ENCODE measurements at regions not wholly inside any gene's neighbourhood (a gene's known extent, or its start where the extent isn't known, plus 50 kb on each side); places are given as distances from the start of the nearest gene placed in this dataset.

- Histone ChIP-seq H3K9ac (ENCODE audit: low read length in 2 of 2) (no peak overlapping the region), H3K9me3 (ENCODE audit: control insufficient read depth in 2 of 2, low read length in 2 of 2) (no peaks in the 10 kb centered on the region), H3K27me3 (ENCODE audit: control insufficient read depth in 1 of 2, insufficient read depth in 2 of 2, low read length in 2 of 2) (no peaks in the 10 kb centered on the region), H3K36me3 (ENCODE audit: control insufficient read depth in 2 of 2, insufficient read depth in 2 of 2, low read length in 2 of 2) (no peaks in the 10 kb centered on the region), H3K4me3 (ENCODE audit: low read length in 2 of 2) (no peak overlapping the region), H3K4me1 (ENCODE audit: control insufficient read depth, insufficient read depth, low read length) (no peaks in the 10 kb centered on the region), H3K27ac (ENCODE audit: low read length) (no peak overlapping the region)
These were observed 399.7 kb upstream of the NR2F2 start for GRCh38 chr15:95930659-95931375.

DNA sequence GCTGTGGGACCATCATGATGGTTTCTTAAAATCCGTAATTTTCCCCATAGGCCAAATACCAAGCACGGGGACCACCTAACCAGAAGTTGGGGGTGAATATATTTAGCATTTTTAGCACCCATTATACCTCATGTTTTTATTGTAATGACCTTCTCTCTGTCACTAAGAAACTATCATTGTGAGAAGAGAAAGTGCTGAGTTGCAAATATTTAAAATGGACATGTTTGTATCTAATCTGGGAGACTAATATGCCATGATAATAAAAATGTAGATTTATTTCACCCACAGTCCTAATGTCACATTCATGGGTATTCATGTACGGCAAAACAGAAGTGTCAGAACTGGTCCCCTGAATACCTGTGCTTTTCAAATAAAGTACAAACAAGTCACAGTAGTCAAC, 398.9 kb upstream of the NR2F2 start:
- H3K4me1 ChIP-seq (ENCODE audit: control insufficient read depth, insufficient read depth, low read length), result no peaks in the 10 kb centered on the region
- no peak overlapping the region for H3K27ac ChIP-seq (ENCODE audit: low read length)

GRCh38 chr15:95932141-95932540, 398.4 kb upstream of the NR2F2 start:
- Histone ChIP-seq H3K36me3 (ENCODE audit: control insufficient read depth in 2 of 2, insufficient read depth in 2 of 2, low read length in 2 of 2) (no peaks in the 10 kb centered on the region), H3K9me3 (ENCODE audit: control insufficient read depth in 2 of 2, low read length in 2 of 2) (no peaks in the 10 kb centered on the region), H3K27me3 (ENCODE audit: control insufficient read depth in 1 of 2, insufficient read depth in 2 of 2, low read length in 2 of 2) (no peaks in the 10 kb centered on the region), H3K4me3 (ENCODE audit: low read length in 2 of 2) (no peak overlapping the region), H3K9ac (ENCODE audit: low read length in 2 of 2) (no peak overlapping the region), H3K27ac (ENCODE audit: low read length) (no peak overlapping the region), H3K4me1 (ENCODE audit: control insufficient read depth, insufficient read depth, low read length) (no peaks in the 10 kb centered on the region)

More for the DNA sequence above, 398.9 kb upstream of the NR2F2 start:
- Histone ChIP-seq H3K4me3 (ENCODE audit: low read length in 2 of 2) (no peak overlapping the region), H3K9ac (ENCODE audit: low read length in 2 of 2) (no peak overlapping the region), H3K27me3 (ENCODE audit: control insufficient read depth in 1 of 2, insufficient read depth in 2 of 2, low read length in 2 of 2) (no peaks in the 10 kb centered on the region), H3K36me3 (ENCODE audit: control insufficient read depth in 2 of 2, insufficient read depth in 2 of 2, low read length in 2 of 2) (no peaks in the 10 kb centered on the region), H3K9me3 (ENCODE audit: control insufficient read depth in 2 of 2, low read length in 2 of 2) (no peaks in the 10 kb centered on the region)

GRCh38 chr15:95932676-95933075, 397.8 kb upstream of the NR2F2 start:
- Histone ChIP-seq H3K9me3 (ENCODE audit: control insufficient read depth in 2 of 2, low read length in 2 of 2) (no peaks in the 10 kb centered on the region), H3K4me1 (ENCODE audit: control insufficient read depth, insufficient read depth, low read length) (no peaks in the 10 kb centered on the region), H3K4me3 (ENCODE audit: low read length in 2 of 2) (no peak overlapping the region), H3K27me3 (ENCODE audit: control insufficient read depth in 1 of 2, insufficient read depth in 2 of 2, low read length in 2 of 2) (no peaks in the 10 kb centered on the region), H3K9ac (ENCODE audit: low read length in 2 of 2) (no peak overlapping the region), H3K36me3 (ENCODE audit: control insufficient read depth in 2 of 2, insufficient read depth in 2 of 2, low read length in 2 of 2) (no peaks in the 10 kb centered on the region), H3K27ac (ENCODE audit: low read length) (no peak overlapping the region)

DNA sequence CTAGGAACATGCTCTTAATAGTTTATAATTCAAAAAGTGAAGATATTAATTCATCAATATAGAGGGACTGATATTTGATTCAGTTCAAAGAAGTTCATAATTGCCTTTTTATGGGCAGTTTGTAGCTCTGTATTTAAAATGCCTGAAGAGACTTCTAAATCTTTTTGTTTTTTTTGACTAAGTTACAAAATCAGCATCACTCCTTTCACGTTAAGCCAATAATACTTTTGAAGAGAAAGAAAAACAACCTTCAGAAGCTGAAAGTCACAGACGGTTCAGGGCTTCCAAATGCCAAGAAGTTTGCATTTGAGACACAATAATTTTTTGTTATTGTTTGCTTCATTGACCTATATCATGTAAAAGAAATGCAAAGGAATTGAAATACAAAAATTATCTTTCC, 394.6 kb upstream of the NR2F2 start:
- Histone ChIP-seq H3K9me3 (ENCODE audit: control insufficient read depth in 2 of 2, low read length in 2 of 2) (no peaks in the 10 kb centered on the region), H3K4me3 (ENCODE audit: low read length in 2 of 2) (no peak overlapping the region), H3K27ac (ENCODE audit: low read length) (no peak overlapping the region), H3K27me3 (ENCODE audit: control insufficient read depth in 1 of 2, insufficient read depth in 2 of 2, low read length in 2 of 2) (no peaks in the 10 kb centered on the region), H3K36me3 (ENCODE audit: control insufficient read depth in 2 of 2, insufficient read depth in 2 of 2, low read length in 2 of 2) (no peaks in the 10 kb centered on the region), H3K4me1 (ENCODE audit: control insufficient read depth, insufficient read depth, low read length) (no peaks in the 10 kb centered on the region), H3K9ac (ENCODE audit: low read length in 2 of 2) (no peak overlapping the region)

- H3K4me3 ChIP-seq (ENCODE audit: low read length in 2 of 2), result no peak overlapping the region
These were observed 393.4 kb upstream of the NR2F2 start for GRCh38 chr15:95937128-95937528.

GRCh38 chr15:95940431-95940985, 390.0 kb upstream of the NR2F2 start:
- Histone ChIP-seq H3K9me3 (ENCODE audit: control insufficient read depth in 2 of 2, low read length in 2 of 2) (no peaks in the 10 kb centered on the region), H3K36me3 (ENCODE audit: control insufficient read depth in 2 of 2, insufficient read depth in 2 of 2, low read length in 2 of 2) (no peaks in the 10 kb centered on the region), H3K27ac (ENCODE audit: low read length) (no peak overlapping the region), H3K4me3 (ENCODE audit: low read length in 2 of 2) (no peak overlapping the region), H3K27me3 (ENCODE audit: control insufficient read depth in 1 of 2, insufficient read depth in 2 of 2, low read length in 2 of 2) (no peaks in the 10 kb centered on the region), H3K4me1 (ENCODE audit: control insufficient read depth, insufficient read depth, low read length) (no peaks in the 10 kb centered on the region), H3K9ac (ENCODE audit: low read length in 2 of 2) (no peak overlapping the region)

More at GRCh38 chr15:95937128-95937528, 393.4 kb upstream of the NR2F2 start:
- H3K36me3 ChIP-seq (ENCODE audit: control insufficient read depth in 2 of 2, insufficient read depth in 2 of 2, low read length in 2 of 2), result no peaks in the 10 kb centered on the region
- no peaks in the 10 kb centered on the region for H3K4me1 ChIP-seq (ENCODE audit: control insufficient read depth, insufficient read depth, low read length)
- H3K27me3 ChIP-seq (ENCODE audit: control insufficient read depth in 1 of 2, insufficient read depth in 2 of 2, low read length in 2 of 2), result no peaks in the 10 kb centered on the region
- no peaks in the 10 kb centered on the region for H3K9me3 ChIP-seq (ENCODE audit: control insufficient read depth in 2 of 2, low read length in 2 of 2)
- no peak overlapping the region for H3K9ac ChIP-seq (ENCODE audit: low read length in 2 of 2)
- H3K27ac ChIP-seq (ENCODE audit: low read length), result no peak overlapping the region

GRCh38 chr15:95944193-95944592, 386.3 kb upstream of the NR2F2 start:
- H3K27ac ChIP-seq (ENCODE audit: low read length), result no peak overlapping the region
- H3K36me3 ChIP-seq (ENCODE audit: control insufficient read depth in 2 of 2, insufficient read depth in 2 of 2, low read length in 2 of 2), result no peaks in the 10 kb centered on the region
- H3K4me1 ChIP-seq (ENCODE audit: control insufficient read depth, insufficient read depth, low read length), result peaks cover 6% of the 10 kb centered on the region
- no peaks in the 10 kb centered on the region for H3K9me3 ChIP-seq (ENCODE audit: control insufficient read depth in 2 of 2, low read length in 2 of 2)
- no peak overlapping the region for H3K9ac ChIP-seq (ENCODE audit: low read length in 2 of 2)
- H3K4me3 ChIP-seq (ENCODE audit: low read length in 2 of 2), result no peak overlapping the region
- no peaks in the 10 kb centered on the region for H3K27me3 ChIP-seq (ENCODE audit: control insufficient read depth in 1 of 2, insufficient read depth in 2 of 2, low read length in 2 of 2)

- Histone ChIP-seq H3K36me3 (ENCODE audit: control insufficient read depth in 2 of 2, insufficient read depth in 2 of 2, low read length in 2 of 2) (no peaks in the 10 kb centered on the region), H3K9me3 (ENCODE audit: control insufficient read depth in 2 of 2, low read length in 2 of 2) (no peaks in the 10 kb centered on the region), H3K27me3 (ENCODE audit: control insufficient read depth in 1 of 2, insufficient read depth in 2 of 2, low read length in 2 of 2) (no peaks in the 10 kb centered on the region)
These were observed 385.7 kb upstream of the NR2F2 start for GRCh38 chr15:95944661-95945255.

DNA sequence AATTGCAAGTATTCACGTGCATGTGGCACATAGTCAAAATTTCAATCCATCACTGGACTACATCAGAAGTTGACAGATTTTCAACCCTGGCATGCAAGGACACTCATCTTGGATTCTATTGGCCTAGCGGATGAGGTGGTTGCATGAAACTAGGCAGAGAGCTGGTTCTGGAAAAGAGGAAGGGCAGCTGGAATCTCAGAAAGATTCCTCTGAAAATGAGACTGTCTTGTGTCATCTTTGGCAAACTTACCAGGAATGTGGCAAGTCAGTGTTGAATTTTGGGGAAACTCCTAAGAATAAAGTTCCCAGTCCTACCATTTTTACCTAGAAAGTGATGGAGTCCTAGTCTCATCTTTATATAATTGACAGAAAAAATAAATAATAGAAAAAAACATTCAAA, 384.3 kb upstream of the NR2F2 start:
- Histone ChIP-seq H3K36me3 (ENCODE audit: control insufficient read depth in 2 of 2, insufficient read depth in 2 of 2, low read length in 2 of 2) (no peaks in the 10 kb centered on the region), H3K4me3 (ENCODE audit: low read length in 2 of 2) (no peak overlapping the region), H3K27me3 (ENCODE audit: control insufficient read depth in 1 of 2, insufficient read depth in 2 of 2, low read length in 2 of 2) (no peaks in the 10 kb centered on the region), H3K9me3 (ENCODE audit: control insufficient read depth in 2 of 2, low read length in 2 of 2) (no peaks in the 10 kb centered on the region), H3K27ac (ENCODE audit: low read length) (no peak overlapping the region), H3K4me1 (ENCODE audit: control insufficient read depth, insufficient read depth, low read length) (peaks cover 6% of the 10 kb centered on the region), H3K9ac (ENCODE audit: low read length in 2 of 2) (no peak overlapping the region)

More at GRCh38 chr15:95944661-95945255, 385.7 kb upstream of the NR2F2 start:
- peaks cover 6% of the 10 kb centered on the region for H3K4me1 ChIP-seq (ENCODE audit: control insufficient read depth, insufficient read depth, low read length)
- H3K9ac ChIP-seq (ENCODE audit: low read length in 2 of 2), result no peak overlapping the region
- no peak overlapping the region for H3K4me3 ChIP-seq (ENCODE audit: low read length in 2 of 2)
- no peak overlapping the region for H3K27ac ChIP-seq (ENCODE audit: low read length)

DNA sequence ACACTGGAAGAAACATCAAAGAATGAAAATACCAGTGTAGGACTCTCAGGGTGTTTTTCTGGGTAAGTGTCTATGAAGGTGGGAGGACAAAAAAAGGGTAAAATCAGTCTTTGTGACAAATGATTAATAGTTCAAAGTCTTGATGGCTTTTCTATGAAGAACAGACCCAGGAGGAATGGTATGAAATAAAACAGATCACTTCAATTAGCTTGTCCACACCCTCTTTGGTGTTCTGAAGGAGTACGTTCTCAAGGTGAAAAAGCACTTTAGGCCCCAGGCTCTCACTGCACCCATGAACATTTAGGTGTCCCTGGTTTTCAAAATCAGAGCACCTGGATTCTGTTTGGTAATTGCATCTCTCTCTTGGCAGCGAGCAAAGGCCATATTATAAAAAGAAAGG, 383.6 kb upstream of the NR2F2 start:
- Histone ChIP-seq H3K4me1 (ENCODE audit: control insufficient read depth, insufficient read depth, low read length) (peaks cover 6% of the 10 kb centered on the region), H3K27ac (ENCODE audit: low read length) (no peak overlapping the region), H3K9ac (ENCODE audit: low read length in 2 of 2) (no peak overlapping the region), H3K9me3 (ENCODE audit: control insufficient read depth in 2 of 2, low read length in 2 of 2) (no peaks in the 10 kb centered on the region), H3K27me3 (ENCODE audit: control insufficient read depth in 1 of 2, insufficient read depth in 2 of 2, low read length in 2 of 2) (no peaks in the 10 kb centered on the region), H3K4me3 (ENCODE audit: low read length in 2 of 2) (no peak overlapping the region), H3K36me3 (ENCODE audit: control insufficient read depth in 2 of 2, insufficient read depth in 2 of 2, low read length in 2 of 2) (no peaks in the 10 kb centered on the region)
